ENCODE measurements at regions not wholly inside any gene's neighbourhood (a gene's known extent, or its start where the extent isn't known, plus 50 kb on each side); places are given as distances from the start of the nearest gene placed in this dataset.

- TF ChIP-seq, protein P1, sequence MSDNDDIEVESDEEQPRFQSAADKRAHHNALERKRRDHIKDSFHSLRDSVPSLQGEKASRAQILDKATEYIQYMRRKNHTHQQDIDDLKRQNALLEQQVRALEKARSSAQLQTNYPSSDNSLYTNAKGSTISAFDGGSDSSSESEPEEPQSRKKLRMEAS (IDR thresholded peaks at IDR 0.05): no peak
- no peak for TF ChIP-seq RCOR1 (IDR thresholded peaks at IDR 0.05; ENCODE audit: low read depth, low read length)
- peak; percentile 25; the same call in 2 of the 3 replicates for TF ChIP-seq CTCF (IDR thresholded peaks at IDR 0.05)
Measured at GRCh38 chr1:239792157-239792556, 299.5 kb upstream of the FMN2 start.

All from A549 (cell line).